SK-N-SH (cell line): ENCODE measurements at regions not wholly inside any gene's neighbourhood (a gene's known extent, or its start where the extent isn't known, plus 50 kb on each side); places are given as distances from the start of the nearest gene placed in this dataset.

ENCODE experiments used
- CTCF ChIA-PET: fragments of 300-600, 350-600 bp; formaldehyde crosslinking; extraction: SDS; loops from one replicate; lab custom pipeline; 2021; lab: Yijun Ruan, JAX
- POLR2A ChIA-PET: fragments of 350-600 bp; sonication (Branson Sonifier 250); formaldehyde crosslinking; extraction: SDS; loops from one replicate; lab custom pipeline; 2020; ENCODE audit warnings: antibody characterized with exemption, inconsistent platforms; lab: Yijun Ruan, JAX
- DNase-seq: peaks from one replicate; pipeline ENCODE4 v3.0.0; 2012
- H2AFZ ChIP-seq: fragments of 200-600 bp; sonication (generic); 2 replicates; pipeline ENCODE4 v1.8.1; 2016; ENCODE audit warnings: antibody characterized with exemption, mild to moderate bottlenecking, low read depth
- H3F3A ChIP-seq: fragments of 200-600 bp; sonication (generic); replicated peaks from 2 replicates; pipeline ENCODE3; 2016; ENCODE audit warnings: antibody characterized with exemption, mild to moderate bottlenecking; ENCODE audit not compliant: insufficient read depth
- H3K27ac ChIP-seq, 2 experiments: fragments of 200-500 bp in 1 of 2; fragments of 200-600 bp in 1 of 2; sonication (Bioruptor generic) in 1 of 2; sonication (generic), shearing (Covaris generic) in 1 of 2; 2 replicates each; pipeline versions ENCODE4 v1.5.1 to v1.6.1; 2014 to 2016; ENCODE audit warnings: low read depth in 2 of 2, inconsistent platforms in 1 of 2, low read length in 1 of 2, mild to moderate bottlenecking in 1 of 2, mixed read lengths in 1 of 2
- H3K27me3 ChIP-seq: fragments of 200-600 bp; sonication (generic), shearing (Covaris generic); 2 replicates; pipeline ENCODE4 v1.6.1; 2016; ENCODE audit warnings: mixed run types; ENCODE audit not compliant: insufficient read depth
- H3K36me3 ChIP-seq, 2 experiments: fragments of 200-500 bp in 1 of 2; fragments of 200-600 bp in 1 of 2; sonication (Bioruptor generic) in 1 of 2; sonication (generic) in 1 of 2; replicated peaks in 1 of 2; 2 replicates each; pipeline versions ENCODE3 to v1.5.1; 2014 to 2016; ENCODE audit warnings: low read length in 1 of 2, mild to moderate bottlenecking in 1 of 2; ENCODE audit not compliant: insufficient read depth in 2 of 2, control insufficient read depth in 1 of 2
- H3K4me1 ChIP-seq, 2 experiments: fragments of 200-500 bp in 1 of 2; fragments of 200-600 bp in 1 of 2; sonication (Bioruptor generic) in 1 of 2; sonication (generic), shearing (Covaris generic) in 1 of 2; 2 replicates each; pipeline versions ENCODE4 v1.5.1 to v1.6.1; 2014 to 2016; ENCODE audit warnings: low read depth in 1 of 2, low read length in 1 of 2, mixed run types in 1 of 2; ENCODE audit not compliant: insufficient read depth in 2 of 2, control insufficient read depth in 1 of 2
- H3K4me2 ChIP-seq: fragments of 200-600 bp; sonication (generic), shearing (Covaris generic); 2 replicates; pipeline ENCODE4 v1.6.1; 2017; ENCODE audit warnings: mixed run types
- H3K4me3 ChIP-seq, 2 experiments: fragments of 200-500 bp in 1 of 2; fragments of 200-600 bp in 1 of 2; sonication (Bioruptor generic) in 1 of 2; sonication (generic), shearing (Covaris generic) in 1 of 2; 2 replicates each; pipeline versions ENCODE4 v1.5.1 to v1.8.1; 2014 to 2016; ENCODE audit warnings: low read depth in 2 of 2, inconsistent platforms in 1 of 2, low read length in 1 of 2, mild to moderate bottlenecking in 1 of 2, mixed read lengths in 1 of 2, moderate library complexity in 1 of 2
- H3K79me2 ChIP-seq: fragments of 200-600 bp; sonication (generic); 2 replicates; pipeline ENCODE4 v1.8.1; 2017; ENCODE audit warnings: mild to moderate bottlenecking; ENCODE audit not compliant: insufficient read depth
- H3K9ac ChIP-seq: fragments of 200-600 bp; sonication (generic); 2 replicates; pipeline ENCODE4 v1.6.1; 2017; ENCODE audit warnings: mixed run types
- H3K9me2 ChIP-seq: fragments of 200-600 bp; sonication (generic); 2 replicates; pipeline ENCODE4 v1.6.1; 2017; ENCODE audit warnings: mixed run types
- H3K9me3 ChIP-seq: fragments of 200-600 bp; sonication (generic); 2 replicates; pipeline ENCODE4 v1.6.1; 2017; ENCODE audit warnings: mixed run types, mild to moderate bottlenecking, moderate library complexity
- H4K20me1 ChIP-seq: fragments of 200-600 bp; sonication (generic); 2 replicates; pipeline ENCODE4 v1.6.1; 2017; ENCODE audit warnings: mild to moderate bottlenecking, mixed run types; ENCODE audit not compliant: insufficient read depth
- FOSL2 ChIP-seq: IDR thresholded peaks from 2 replicates; pipeline ENCODE4 v1.4.0; 2012; ENCODE audit warnings: low read depth, mild to moderate bottlenecking, moderate library complexity, borderline replicate concordance
- FOXM1 ChIP-seq: IDR thresholded peaks from 2 replicates; pipeline ENCODE4 v1.4.0; 2012; ENCODE audit warnings: low read depth, mild to moderate bottlenecking
- IRF3 ChIP-seq: fragments of 150-350 bp; IDR thresholded peaks from 2 replicates; pipeline ENCODE4 v1.6.1; 2016; ENCODE audit warnings: mild to moderate bottlenecking, low read depth, low read length
- JUND ChIP-seq: IDR thresholded peaks from 2 replicates; pipeline ENCODE4 v1.4.0; 2012
- MEF2A ChIP-seq: IDR thresholded peaks from 2 replicates; pipeline ENCODE4 v1.4.0; 2012; ENCODE audit warnings: low read depth, borderline replicate concordance
- MXI1 ChIP-seq: IDR thresholded peaks from 2 replicates; pipeline ENCODE4 v1.6.1; 2012; ENCODE audit warnings: mild to moderate bottlenecking, low read depth, low read length, improper control_type of control experiment
- NFIC ChIP-seq: IDR thresholded peaks from 2 replicates; pipeline ENCODE4 v1.4.0; 2012; ENCODE audit warnings: borderline replicate concordance
- PBX3 ChIP-seq: IDR thresholded peaks from 2 replicates; pipeline ENCODE4; 2012
- POLR2AphosphoS5 ChIP-seq: IDR thresholded peaks from 2 replicates; pipeline ENCODE4 v1.6.1; 2012; ENCODE audit warnings: low read depth, low read length
- REST ChIP-seq: IDR thresholded peaks from 2 replicates; pipeline ENCODE4 v1.6.1; 2012; ENCODE audit warnings: mild to moderate bottlenecking, low read depth, low read length, moderate library complexity
- RXRA ChIP-seq: IDR thresholded peaks from 2 replicates; pipeline ENCODE4 v1.4.0; 2012; ENCODE audit warnings: low read depth, mild to moderate bottlenecking, borderline replicate concordance
- TAF1 ChIP-seq: IDR thresholded peaks from 2 replicates; pipeline ENCODE4 v1.6.1; 2012; ENCODE audit warnings: low read depth, mild to moderate bottlenecking, low read length, moderate library complexity, borderline replicate concordance
- TCF12 ChIP-seq: IDR thresholded peaks from 2 replicates; pipeline ENCODE4 v1.4.0; 2012
- USF1 ChIP-seq: IDR thresholded peaks from 2 replicates; pipeline ENCODE4 v1.4.0; 2012; ENCODE audit warnings: low read depth, borderline replicate concordance
- YY1 ChIP-seq: IDR thresholded peaks from 2 replicates; pipeline ENCODE4 v1.4.0; 2012; ENCODE audit warnings: low read depth, mild to moderate bottlenecking
- ZBTB33 ChIP-seq: IDR thresholded peaks from 2 replicates; pipeline ENCODE4 v1.4.0; 2012; ENCODE audit warnings: low read depth, borderline replicate concordance
- WGBS: methylation state at CpG from one replicate; pipeline ENCODE4 v1.1.6; 2017; ENCODE audit warnings: low lambda C conversion rate; 5-methylcytosine and 5-hydroxymethylcytosine counted together

GRCh38 chr7:142443216-142444010 is 185.6 kb upstream of the PRSS58 start:
- 18% methylated on average over 5 of the region's 5 CpGs for WGBS
- Histone ChIP-seq H3K4me1 (peaks cover 16 to 19% of the 10 kb centered on the region in 2 experiments), H3K4me2 (no peak overlapping the region), H3K9me3 (no peaks in the 10 kb centered on the region), H4K20me1 (no peaks in the 10 kb centered on the region), H3K79me2 (no peaks in the 10 kb centered on the region), H3K36me3 (no peaks in the 10 kb centered on the region), H3K9ac (no peak overlapping the region), H3F3A (peaks cover 27% of the 10 kb centered on the region), H2AFZ (peak overlapping the region; percentile 49), H3K4me3 (no peak overlapping the region), H3K27ac (peak overlapping the region; percentile 12 to 39), H3K27me3 (no peaks in the 10 kb centered on the region), H3K9me2 (no peaks in the 10 kb centered on the region)
- ChIA-PET POLR2A (no interaction called here), CTCF (interaction anchor here (0.5 to 9.9 kb wide), 21 partner anchors 8 to 772 kb away, joined by 3 to 151 read pairs (median 3); no protein-coding TSS in a partner anchor)
- peak; percentile 6; the same call in 1 of the 2 replicates for TF ChIP-seq TCF12
- TF ChIP-seq JUND, result no peak; the same call in 1 of the 2 replicates
- peak; percentile 56 for TF ChIP-seq PBX3
- no peak for DNase-seq

- Histone ChIP-seq H3K4me2 (no peak overlapping the region), H4K20me1 (no peaks in the 10 kb centered on the region), H3K9ac (no peak overlapping the region), H3K79me2 (no peaks in the 10 kb centered on the region), H3K27me3 (no peaks in the 10 kb centered on the region), H3K4me3 (no peak overlapping the region), H2AFZ (no peak overlapping the region; the same call in 1 of the 2 replicates), H3K36me3 (no peaks in the 10 kb centered on the region)
- CTCF ChIA-PET, result interaction anchor here (0.8 to 9.9 kb wide), 14 partner anchors 15 to 773 kb away, joined by 3 to 151 read pairs (median 4); no protein-coding TSS in a partner anchor
- WGBS, result 92% methylated on average over 6 of the region's 6 CpGs
- TF ChIP-seq NFIC, result no peak
- TF ChIP-seq YY1, result no peak
- TF ChIP-seq TAF1, result no peak
- TF ChIP-seq POLR2AphosphoS5, result no peak
- TF ChIP-seq USF1, result no peak
- TF ChIP-seq REST, result no peak
- no peak for TF ChIP-seq ZBTB33
- TF ChIP-seq JUND, result no peak
- TF ChIP-seq MXI1, result no peak
- TF ChIP-seq IRF3, result no peak
- no peak for TF ChIP-seq MEF2A
- TF ChIP-seq FOSL2, result no peak
- no peak for TF ChIP-seq FOXM1
- no peak for TF ChIP-seq TCF12
- no peak for TF ChIP-seq RXRA
- TF ChIP-seq, all 33 proteins: peak for 0
- no peak for DNase-seq
- Histone ChIP-seq H3K9me3 (no peaks in the 10 kb centered on the region), H3K9me2 (no peaks in the 10 kb centered on the region), H3K27ac (peak overlapping the region in 1 of 2 experiments; percentile 24; a peak in 2 of 4 replicates), H3F3A (peaks cover 27% of the 10 kb centered on the region), H3K4me1 (peaks cover 16 to 19% of the 10 kb centered on the region in 2 experiments)
- POLR2A ChIA-PET, result no interaction called here
Measured at GRCh38 chr7:142442396-142442795, 184.5 kb upstream of the PRSS58 start.
